SIG-M5 (cell line): ENCODE measurements at regions not wholly inside any gene's neighbourhood (a gene's known extent, or its start where the extent isn't known, plus 50 kb on each side); places are given as distances from the start of the nearest gene placed in this dataset.
"Not testable (repeated sequence)": the region's sequence is repeated elsewhere in the genome, so short reads cannot be mapped to it uniquely, and the experiment has no call there.

Experiments used
- DNase-seq: peaks from one replicate; lab custom pipeline; 2025; lab: John Stamatoyannopoulos, UW

DNA sequence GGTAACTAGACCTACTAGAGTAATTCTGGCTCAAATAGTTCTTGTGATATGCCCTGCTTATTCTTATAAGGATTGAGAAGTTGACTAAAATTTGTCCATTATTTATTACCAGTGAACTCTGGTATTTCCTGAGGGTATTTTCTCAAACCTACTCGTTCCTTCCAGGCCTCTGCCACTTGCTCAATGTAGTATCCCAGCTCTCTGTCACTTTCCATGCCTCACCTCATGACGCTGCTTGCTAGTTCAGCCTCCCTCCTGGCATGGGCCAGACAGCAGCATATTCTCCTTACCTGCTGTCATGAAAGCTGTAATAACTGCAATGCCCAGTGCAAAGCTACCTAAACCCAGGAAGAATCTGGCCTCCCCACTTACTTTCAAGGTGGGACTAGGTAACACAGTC is 602.9 kb upstream of the ADAMTS5 start:
- DNase-seq = no peak

DNA sequence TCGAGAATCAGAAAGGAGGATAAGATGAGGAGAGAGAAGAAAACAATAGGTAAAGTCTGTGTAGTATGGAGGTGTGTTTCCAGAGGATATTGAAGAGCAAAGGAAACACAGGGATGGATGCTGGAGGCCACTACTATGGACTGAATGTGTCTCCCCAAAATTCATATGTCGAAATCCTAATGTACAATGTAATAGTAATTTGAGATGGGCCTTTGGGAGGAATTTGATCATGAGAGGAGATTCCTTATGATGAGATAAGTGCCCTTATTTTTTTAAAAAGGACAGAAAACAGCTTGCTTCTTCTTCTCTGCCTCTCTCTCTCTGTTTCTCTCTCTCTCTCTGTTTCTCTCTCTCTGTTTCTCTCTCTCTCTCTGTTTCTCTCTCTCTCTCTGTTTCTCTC is 602.2 kb upstream of the ADAMTS5 start:
- no peak for DNase-seq

DNA sequence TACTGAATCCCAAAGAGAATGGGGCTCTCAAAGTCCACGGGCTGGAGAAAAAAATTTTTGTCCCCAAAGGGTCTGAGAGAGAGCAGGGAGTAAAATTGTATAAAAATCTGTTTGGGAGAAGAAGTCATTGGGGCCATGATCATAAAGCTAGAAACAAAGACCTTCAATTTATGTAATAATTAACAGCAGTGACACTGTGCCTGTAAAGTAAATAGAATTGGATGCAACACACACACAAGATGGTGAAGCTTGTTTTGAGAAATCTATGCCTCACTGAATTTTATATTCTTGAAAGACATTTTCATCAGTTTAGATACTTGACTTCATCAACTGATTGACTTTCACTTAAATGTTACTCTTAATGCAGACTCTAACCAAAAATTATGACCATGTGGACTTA is 600.5 kb upstream of the ADAMTS5 start:
- DNase-seq = no peak

DNA sequence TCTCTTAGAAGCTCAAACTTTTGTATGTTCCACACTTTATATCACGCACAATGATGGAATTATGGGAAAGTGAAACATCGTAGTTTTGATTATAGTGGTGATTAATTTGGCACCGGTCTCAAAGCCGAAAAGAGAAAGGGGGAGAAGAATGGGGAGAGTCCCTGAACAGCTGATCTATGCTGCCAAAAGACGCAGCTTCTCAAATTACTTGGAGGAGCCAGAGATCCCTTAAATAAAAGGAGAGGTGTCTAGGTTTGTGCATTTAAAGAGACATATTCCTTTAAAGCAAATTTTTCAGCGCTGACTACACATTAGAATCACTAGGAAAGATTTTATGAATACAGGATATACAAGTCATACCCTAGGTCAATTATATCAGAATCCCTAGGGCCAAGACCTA is 599.6 kb upstream of the ADAMTS5 start:
- no peak for DNase-seq

DNA sequence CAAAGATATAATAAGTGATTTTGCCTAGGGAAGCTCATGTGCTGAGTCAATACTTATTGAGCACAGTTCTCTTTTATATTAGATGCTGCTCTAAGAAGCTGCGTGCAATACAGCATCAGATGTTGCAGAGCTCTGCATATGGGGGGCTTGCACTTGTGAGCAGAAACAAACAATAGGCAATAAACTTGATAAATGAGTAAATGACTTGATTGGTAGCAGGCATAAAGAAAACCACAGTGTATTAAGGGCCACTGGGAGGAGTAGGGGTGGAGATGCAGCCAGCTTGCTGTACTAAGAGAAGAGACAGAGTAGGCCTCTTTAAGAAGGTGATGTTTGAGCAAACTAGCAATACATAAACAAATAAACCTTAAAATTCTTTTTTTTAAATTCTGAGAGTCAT is 598.5 kb upstream of the ADAMTS5 start:
- no peak for DNase-seq

DNA sequence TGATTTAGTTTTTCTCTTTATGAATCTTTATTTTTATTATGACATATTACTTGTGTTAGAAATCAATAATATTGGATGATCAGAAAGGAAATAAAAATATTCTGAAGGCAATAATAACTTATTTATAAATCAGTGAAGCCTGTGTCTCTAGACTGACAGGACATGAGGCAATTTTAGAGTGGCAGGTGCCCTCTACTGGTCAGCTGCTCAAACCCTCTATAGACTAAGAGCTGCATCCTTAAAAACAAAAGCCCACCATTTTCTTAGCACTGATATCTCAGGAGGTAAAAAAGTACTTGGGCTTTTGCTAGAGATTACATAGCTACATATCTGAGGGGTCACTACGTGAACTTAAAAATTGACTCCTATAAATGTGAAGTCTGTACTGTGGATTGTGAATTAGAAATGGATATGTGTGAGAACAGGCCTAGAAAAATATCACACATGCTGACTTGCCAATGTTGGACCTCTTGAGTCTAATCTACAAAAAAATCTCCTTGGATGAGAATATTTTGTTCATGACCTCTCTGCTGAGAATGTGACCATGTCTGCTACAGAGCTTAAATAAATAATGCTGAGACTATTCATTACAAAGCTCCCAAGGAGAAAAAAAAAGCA is 597.9 kb upstream of the ADAMTS5 start:
- DNase-seq = no peak

DNA sequence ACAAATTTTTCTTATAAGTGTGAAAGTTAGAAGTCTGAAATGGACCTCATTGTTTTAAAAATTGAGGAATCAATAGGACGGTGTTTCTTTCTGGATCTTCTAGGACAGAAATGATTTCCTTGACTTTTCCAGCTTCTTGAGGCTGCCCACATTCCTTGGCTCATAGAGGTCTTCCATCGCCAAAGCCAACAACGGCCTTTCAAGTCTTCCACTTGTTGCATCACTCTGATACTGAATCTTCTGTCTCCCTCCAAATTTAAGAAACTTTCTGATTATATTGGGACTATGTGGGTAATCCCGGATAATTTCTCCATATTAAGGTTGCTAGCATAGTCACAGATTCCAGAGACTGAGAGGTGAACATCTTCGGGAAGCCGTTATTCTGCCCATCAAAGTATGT is 595.4 kb upstream of the ADAMTS5 start:
- no peak for DNase-seq

DNA sequence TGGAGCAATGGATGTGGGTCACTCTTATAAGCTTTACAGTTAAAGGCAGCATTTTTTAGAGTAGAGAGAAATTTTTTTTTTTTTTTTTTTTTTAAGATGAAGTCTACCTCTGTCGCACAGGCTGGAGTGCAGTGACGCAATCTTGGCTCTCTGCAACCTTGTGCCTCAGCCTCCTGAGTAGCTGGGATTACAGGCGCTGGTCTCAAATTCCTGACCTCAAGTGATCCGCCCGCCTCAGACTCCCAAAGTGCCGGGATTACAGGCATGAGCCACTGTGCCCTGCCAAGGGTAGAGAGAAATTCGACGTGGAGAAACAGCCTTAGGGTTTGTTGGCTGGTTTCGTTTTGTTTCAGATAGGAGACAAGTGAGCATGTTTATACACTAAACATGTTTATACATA is 594.2 kb upstream of the ADAMTS5 start:
- DNase-seq = no peak

DNA sequence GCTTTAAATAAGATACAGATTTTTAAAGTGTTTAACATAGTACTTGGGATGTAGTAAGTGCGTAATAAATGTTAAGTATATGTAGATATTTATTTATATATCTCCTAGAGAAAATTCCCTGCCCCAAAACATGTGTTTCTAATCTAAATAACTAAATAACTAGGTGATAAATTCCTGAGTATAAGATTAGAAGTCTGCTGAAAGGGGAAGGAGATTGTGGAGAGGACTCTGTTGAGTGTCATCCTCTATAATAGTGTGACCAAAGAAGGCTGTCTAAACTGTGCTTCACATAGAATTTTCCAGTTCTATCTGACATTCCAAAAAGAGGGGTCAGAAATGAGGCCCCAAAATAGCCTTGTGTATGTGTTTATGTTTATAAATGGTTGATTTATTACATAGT is 590.5 kb upstream of the ADAMTS5 start:
- no peak for DNase-seq

DNA sequence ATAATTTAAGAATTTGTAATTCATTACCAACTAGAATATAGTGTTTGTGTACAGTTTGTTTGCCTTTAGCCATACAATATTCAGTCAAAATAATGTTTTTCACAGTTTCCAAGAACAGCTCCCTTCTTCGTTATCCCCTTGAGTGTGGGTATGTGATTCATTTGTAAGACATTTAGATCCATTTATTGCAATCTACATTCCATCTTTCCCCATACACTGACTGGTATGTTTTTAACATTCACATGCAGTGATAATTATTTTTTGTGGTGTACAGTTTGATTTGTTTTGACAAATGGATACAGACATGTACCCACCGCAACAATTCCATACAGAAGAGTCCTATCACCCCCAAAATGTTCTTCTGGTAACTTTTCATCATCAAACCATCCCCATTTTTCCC is 589.1 kb upstream of the ADAMTS5 start:
- no peak for DNase-seq

DNA sequence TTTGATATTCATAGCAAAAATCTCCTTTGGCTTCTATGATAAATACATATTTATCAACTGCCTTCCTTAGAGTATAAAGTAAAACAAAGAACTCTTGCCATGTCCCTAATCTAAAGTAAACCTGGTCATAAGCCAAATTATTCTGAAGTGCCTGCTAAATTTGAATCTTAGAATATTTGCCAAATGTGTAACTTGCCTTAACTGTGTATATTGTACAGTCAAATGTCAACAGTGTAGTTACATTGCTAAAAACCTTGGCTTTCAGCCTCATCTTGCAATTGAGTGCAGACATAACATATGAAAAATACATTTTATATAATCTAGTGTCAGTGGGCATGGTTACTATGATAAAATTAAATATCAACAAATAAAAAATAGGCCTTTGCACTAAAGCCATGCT is 583.4 kb upstream of the ADAMTS5 start:
- DNase-seq = no peak

DNA sequence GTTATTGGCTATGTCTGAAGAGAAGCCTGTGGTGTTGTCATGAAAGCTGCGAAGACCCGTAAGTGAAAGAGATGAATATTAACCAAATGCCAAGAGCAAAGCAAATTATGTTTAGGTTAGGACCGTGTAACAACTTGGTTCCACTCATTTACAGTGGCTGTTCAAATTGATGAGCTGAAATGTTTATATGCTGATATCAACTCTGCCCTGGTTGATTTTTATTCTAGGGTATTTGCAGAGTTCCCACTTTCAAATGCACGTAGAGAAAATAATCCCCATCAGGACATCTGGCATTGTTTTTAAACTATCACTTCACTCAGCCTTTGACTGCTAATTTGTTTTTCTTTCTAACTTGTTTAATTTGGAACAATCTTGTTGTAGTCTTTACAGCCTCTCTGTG is 581.6 kb upstream of the ADAMTS5 start:
- DNase-seq = no peak

DNA sequence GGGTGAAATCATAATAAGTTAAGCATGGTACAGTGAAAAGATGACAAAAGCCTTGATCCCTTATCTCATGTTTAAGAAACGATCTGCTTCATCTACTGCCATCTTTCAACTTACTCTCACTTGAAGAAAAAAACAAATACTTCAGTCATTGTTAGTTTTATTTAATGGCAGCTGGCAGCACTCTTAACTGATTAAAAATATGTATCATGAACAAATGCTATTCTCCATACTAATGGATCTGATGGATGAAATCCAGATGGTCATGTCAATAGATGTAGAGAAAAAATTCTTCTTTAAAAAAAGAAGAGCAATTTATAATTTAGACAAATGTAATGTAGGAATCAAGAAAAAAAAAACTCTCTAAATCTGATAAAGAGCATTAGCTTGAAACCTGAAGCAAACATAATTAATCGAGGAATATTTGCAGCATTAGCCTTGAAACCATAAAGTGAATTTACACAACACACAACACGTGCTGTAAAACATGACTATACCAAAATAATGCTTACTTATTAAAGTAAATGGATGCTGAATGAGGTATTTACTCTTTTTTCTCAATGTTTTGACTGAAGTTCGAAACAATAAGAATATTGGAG is 579.0 kb upstream of the ADAMTS5 start:
- no peak for DNase-seq

DNA sequence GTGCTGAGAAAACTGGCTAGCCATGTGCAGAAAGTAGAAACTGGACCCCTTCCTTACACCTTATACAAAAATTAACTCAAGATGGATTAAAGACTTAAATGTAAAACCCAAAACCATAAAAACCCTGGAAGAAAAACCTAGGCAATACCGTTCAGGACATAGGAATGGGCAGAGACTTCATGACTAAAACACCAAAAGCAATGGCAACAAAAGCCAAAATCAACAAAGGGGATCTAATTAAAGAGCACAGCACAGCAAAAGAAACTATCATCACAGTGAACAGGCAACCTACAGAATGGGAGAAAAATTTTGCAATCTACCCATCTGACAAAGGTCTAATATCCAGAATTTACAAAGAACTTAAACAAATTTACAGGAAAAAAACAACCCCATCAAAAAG is 575.2 kb upstream of the ADAMTS5 start:
- DNase-seq = not testable (repeated sequence)

DNA sequence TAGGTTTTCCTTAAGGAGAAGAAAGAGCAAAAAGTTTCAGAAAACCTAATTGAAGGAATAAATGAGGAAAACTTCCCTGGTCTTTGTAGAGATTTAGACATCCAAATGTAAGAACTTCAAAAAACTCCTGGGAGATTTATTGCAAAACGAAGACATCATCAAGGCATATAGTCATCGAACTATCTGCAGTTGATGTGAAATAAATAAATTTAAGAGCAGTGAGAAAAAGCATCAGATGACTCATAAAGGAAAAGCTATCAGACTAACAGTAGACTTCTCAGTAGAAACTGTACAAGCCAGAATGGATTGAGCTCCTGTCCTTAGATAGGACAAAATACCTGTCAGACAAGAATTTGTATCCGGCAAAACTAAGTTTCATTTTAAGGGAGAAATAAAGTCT is 569.4 kb upstream of the ADAMTS5 start:
- no peak for DNase-seq

DNA sequence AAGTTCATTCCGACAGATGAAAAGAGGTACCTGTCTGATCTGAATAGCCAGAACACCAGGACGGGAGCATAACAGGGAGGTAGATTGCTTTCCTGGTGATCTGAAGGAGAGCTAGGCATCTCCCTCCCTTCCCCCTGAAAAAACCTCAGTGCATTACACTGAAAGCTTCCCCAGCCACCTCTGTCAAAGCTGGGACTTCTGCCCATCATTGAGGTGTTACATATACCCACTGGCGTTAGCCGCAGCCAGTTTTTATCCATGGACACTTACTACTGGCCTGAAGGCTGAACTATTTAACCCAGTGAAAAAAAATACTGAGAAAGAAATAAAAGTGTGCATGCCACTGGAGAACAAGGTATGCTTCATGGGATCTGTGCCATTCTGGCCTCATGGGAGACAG is 568.3 kb upstream of the ADAMTS5 start:
- DNase-seq = no peak

DNA sequence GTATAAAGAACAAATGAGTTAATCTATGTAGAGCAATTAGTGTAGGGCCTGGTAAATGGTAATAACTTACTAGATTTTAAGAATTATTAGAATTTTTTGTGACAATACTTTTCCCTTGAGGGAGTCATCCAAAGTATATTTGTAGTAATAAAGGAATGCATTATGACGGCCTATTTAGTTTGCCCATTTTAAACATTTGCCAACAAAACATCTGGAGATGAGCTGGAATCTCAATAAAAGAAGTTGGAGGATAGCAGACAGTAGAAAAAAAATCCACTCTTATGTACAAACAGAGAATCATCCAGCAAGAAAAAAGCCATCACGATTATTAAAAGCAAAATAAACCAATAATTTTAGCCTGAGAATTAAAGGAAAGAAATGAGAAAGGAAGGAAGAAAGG is 567.3 kb upstream of the ADAMTS5 start:
- DNase-seq = no peak

DNA sequence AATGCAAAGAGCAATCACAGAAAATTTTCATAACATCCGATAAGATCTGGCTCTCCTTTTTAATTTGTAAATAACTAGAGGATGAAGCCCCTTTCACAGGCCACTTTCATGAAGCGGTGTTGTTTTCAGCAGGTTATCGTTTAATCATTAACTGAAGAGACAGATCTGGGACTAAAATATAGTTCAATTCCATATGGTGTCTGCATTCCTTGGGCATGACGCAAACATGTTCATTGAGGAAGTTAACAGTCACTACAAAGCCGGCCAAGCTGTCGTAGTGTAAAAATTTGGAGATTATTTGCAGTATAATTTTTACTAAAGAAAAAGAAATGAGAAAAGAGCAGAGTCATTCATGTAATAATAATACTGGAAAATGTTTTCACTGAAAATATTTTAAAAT is 565.2 kb upstream of the ADAMTS5 start:
- DNase-seq = no peak

DNA sequence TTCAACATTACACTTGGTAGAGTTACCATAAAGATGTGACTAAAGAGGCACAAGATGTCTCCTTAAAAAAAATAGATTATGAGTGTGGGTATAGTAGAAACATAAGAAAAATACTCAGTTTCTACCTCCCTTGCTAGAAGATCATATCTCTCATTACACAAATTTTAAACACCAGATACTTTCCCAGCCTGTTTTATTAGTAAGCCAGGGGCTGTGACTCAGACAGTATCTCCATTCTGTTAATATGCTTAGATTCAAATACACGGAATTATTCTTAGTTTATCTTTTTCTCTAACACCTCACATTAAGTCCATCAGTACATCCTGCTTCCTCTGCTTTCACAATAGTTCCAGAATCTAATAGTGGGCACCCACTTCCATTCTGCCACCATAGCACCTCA is 561.8 kb upstream of the ADAMTS5 start:
- no peak for DNase-seq

DNA sequence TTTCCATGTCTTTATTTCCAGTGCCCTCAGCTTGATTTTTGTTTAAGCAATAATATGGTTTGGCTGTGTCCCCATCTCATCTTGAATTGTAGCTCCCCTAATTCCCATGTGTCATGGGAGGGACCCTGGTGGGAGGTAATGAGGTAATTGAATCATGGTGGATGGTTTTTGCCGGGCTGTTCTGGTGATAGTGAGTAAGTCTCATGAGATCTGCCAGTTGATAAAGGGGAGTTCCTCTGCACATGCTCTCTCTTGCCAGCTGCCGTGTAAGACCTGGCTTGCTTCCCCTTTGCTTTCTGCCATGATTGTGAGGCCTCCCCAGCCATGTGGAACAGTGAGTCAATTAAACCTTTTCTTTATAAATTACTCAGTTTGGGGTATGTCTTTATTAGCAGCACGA is 559.6 kb upstream of the ADAMTS5 start:
- no peak for DNase-seq

DNA sequence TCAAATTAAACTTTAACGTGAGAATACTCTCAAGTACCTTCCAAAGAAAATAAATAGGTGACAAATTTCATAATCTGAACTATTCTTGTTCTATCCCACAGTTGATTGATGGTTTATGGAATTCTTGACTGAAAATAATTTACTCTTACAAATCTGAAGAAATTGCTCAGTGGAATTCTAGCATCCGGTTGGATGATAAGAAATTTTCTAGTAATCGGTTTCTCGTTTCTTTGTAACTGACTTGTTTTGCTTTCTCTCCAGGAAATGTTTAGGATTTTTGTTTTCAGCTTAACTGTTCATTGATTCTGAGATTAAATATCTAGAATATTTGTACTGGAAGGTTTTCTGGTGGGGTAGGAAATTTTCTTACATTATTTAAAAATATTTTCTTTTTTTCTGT is 558.9 kb upstream of the ADAMTS5 start:
- no peak for DNase-seq

DNA sequence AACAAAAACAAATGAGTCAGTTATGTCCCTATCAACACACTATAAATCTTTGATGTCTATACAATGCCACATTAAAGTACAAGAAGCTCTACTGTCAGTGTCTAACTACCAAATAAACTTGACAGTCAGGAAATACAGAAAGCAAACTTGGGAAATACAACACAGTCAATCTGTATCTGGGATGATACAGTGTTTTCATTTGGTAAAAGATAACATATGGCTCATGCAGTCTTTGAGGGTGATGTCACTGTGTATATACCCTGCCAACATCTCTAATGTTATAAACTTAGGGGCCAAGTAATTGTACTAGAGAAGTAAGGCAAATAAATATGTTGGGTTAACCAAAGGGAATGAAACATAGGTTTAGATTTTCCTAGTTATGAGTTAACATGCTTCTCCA is 552.5 kb upstream of the ADAMTS5 start:
- no peak for DNase-seq

DNA sequence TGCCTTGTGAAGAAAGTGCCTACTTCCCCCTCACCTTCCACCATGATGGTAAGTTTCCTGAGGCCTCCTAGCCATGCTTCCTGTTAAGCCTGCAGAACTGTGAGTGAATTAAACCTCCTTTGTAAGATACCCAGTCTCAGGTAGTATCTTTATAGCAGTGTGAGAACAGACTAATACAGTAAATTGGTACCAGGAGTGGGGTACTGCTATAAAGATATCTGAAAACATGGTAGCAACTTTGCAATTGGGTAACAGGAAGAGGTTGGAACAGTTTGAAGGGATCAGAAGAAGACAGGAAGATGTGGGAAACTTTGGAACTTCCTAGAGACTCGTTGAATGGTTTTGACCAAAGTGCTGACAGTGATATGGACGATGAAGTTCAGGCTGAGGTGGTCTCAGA is 550.3 kb upstream of the ADAMTS5 start:
- not testable (repeated sequence) for DNase-seq

DNA sequence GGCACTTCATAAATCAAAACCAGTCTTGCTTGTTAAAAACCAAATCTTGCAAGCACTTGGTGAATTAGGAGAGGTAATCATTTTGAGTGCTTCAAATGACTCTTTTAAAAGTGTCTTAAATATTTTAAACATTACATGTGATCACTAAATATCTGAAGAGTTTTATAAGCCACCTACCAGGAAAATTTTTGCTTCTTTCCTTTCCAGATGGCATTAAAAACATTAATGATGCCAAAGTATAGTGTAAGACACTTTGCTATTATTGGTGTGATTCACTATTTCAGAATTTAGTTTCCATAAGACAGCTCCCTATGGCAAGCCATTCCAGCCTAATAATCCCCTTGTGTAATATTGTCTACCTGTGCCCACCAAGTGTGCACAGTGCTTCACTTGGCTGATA is 548.8 kb upstream of the ADAMTS5 start:
- DNase-seq = no peak

DNA sequence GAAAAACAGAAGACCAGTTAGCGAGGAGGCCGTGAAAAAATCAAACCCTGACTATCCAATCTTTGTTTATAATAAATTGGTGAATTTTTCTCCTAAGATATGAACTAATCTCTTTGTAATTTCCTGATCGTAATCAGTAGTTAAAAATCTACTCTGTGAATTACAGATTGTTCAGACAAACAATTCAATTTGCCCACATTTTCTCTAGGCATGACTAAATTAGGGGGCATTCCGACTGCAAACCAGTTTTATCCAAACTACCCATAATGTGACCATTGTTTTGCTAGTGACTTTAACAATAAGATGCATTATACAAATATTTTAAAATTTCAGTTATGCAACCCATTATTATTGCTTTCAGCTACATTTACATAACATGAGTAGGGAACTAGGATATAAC is 546.9 kb upstream of the ADAMTS5 start:
- DNase-seq = no peak
